IMR-90 (cell line): ENCODE measurements at regions not wholly inside any gene's neighbourhood (a gene's known extent, or its start where the extent isn't known, plus 50 kb on each side); places are given as distances from the start of the nearest gene placed in this dataset.

ENCODE experiments used
- CEBPB ChIP-seq: IDR thresholded peaks from 2 replicates; pipeline ENCODE4 v1.6.1; 2012; ENCODE audit warnings: low read depth, low read length, improper control_type of control experiment
- POLR2A ChIP-seq: IDR thresholded peaks from 2 replicates; pipeline ENCODE4 v1.6.1; 2012; ENCODE audit warnings: mild to moderate bottlenecking, low read depth, low read length
- SMC3 ChIP-seq: fragments of 150-350 bp; IDR thresholded peaks from 2 replicates; pipeline ENCODE4 v1.6.1; 2016; ENCODE audit warnings: low read depth, mild to moderate bottlenecking, antibody characterized with exemption, low read length, moderate library complexity
- TF ChIP-seq, protein P1 (sequence below): conservative IDR thresholded peaks from 2 replicates; pipeline ENCODE4 v1.5.1; 2012; ENCODE audit warnings: mild to moderate bottlenecking, low read depth, low read length, improper control_type of control experiment
- TF ChIP-seq, protein P2 (sequence below): fragments of 150-350 bp; IDR thresholded peaks from 2 replicates; pipeline ENCODE4 v1.6.1; 2016; ENCODE audit warnings: low read depth, mild to moderate bottlenecking, low read length, moderate library complexity, borderline replicate concordance

GRCh38 chr15:81520480-81520879, 146.5 kb upstream of the TMC3 start:
- TF ChIP-seq CEBPB, result no peak
- TF ChIP-seq, protein P1, sequence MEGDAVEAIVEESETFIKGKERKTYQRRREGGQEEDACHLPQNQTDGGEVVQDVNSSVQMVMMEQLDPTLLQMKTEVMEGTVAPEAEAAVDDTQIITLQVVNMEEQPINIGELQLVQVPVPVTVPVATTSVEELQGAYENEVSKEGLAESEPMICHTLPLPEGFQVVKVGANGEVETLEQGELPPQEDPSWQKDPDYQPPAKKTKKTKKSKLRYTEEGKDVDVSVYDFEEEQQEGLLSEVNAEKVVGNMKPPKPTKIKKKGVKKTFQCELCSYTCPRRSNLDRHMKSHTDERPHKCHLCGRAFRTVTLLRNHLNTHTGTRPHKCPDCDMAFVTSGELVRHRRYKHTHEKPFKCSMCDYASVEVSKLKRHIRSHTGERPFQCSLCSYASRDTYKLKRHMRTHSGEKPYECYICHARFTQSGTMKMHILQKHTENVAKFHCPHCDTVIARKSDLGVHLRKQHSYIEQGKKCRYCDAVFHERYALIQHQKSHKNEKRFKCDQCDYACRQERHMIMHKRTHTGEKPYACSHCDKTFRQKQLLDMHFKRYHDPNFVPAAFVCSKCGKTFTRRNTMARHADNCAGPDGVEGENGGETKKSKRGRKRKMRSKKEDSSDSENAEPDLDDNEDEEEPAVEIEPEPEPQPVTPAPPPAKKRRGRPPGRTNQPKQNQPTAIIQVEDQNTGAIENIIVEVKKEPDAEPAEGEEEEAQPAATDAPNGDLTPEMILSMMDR, result no peak
- TF ChIP-seq, protein P2, sequence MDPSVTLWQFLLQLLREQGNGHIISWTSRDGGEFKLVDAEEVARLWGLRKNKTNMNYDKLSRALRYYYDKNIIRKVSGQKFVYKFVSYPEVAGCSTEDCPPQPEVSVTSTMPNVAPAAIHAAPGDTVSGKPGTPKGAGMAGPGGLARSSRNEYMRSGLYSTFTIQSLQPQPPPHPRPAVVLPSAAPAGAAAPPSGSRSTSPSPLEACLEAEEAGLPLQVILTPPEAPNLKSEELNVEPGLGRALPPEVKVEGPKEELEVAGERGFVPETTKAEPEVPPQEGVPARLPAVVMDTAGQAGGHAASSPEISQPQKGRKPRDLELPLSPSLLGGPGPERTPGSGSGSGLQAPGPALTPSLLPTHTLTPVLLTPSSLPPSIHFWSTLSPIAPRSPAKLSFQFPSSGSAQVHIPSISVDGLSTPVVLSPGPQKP, result no peak
- no peak for TF ChIP-seq SMC3
- no peak for TF ChIP-seq POLR2A
